ENCODE measurements at regions not wholly inside any gene's neighbourhood (a gene's known extent, or its start where the extent isn't known, plus 50 kb on each side); places are given as distances from the start of the nearest gene placed in this dataset.
"Not testable (repeated sequence)": the region's sequence is repeated elsewhere in the genome, so short reads cannot be mapped to it uniquely, and the experiment has no call there.

DNA sequence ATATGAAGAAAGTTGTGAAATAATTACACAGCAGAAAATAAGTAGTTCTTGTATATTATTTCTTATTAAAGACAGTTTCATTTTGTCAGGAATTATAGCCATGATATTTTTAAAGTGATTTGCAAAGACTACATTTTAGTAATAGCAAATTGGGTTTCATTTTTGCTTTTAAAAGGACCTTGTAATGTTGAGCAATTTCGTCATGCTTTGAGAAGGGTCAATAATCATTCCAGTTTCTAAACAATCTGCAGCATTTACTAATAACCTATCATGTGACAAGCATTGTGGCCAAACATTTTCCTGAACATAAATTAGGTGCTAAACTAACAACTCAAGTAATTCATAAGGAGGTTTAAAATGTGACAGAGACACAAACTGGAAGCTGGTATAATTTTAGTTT is 214.4 kb upstream of the CBLB start:
- DNase-seq = no peak

DNA sequence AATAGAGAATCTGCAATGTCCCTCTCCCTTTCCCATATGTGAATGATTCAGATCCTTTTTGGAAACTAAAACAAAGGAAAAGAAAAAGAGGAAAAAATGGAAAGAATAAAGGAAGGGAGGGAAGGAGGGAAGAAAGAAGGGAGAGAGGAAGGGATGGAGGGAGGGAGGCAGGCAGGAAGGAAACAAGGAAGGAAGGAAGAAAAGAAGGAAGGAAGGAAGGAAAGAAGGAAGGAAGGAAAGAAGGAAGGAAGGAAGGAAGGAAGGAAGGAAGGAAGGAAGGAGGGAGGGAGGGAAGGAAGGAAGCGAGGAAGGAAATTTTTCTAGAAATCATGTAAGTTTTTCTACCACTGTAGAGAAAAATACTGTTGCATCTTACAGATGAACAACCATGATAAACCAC is 215.0 kb upstream of the CBLB start:
- no peak for DNase-seq

DNA sequence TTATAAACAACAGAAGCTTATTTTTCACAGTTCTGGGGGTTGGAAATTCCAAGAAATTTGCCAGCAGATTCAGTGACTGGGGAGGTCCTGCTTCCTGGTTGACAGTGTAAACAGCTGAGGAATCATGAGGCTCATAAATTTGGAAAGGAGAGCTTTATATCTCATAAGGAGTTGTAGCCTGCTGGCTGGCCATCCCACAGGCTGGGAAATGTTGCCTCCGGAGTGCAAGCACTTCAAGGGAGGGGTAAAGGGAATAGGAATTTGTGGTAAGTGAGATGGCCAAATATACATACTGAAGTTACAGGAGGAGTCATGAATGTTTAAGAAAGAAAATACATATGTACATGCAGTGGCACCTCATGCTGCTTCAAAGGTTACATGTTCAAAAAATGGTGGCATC is 217.2 kb upstream of the CBLB start:
- DNase-seq = no peak

DNA sequence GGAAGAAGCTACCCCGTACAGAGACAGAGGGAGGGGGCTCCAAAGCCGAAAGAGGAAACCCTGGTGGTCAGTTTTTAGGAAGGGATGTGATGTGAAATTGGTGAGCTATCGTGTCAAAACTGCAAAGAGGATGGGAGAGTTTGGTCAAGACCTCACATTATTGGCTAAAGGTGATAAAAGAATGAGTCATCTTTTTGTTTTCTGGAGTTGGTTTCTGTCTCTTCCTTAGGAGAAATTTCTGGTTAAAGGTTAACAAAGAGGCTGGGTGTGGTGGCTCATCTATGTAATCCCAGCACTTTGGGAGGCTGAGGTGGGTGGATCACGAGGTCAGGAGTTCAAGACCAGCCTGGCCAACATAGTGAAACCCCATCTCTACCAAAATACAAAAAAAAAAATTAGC is 217.8 kb upstream of the CBLB start:
- DNase-seq = no peak

DNA sequence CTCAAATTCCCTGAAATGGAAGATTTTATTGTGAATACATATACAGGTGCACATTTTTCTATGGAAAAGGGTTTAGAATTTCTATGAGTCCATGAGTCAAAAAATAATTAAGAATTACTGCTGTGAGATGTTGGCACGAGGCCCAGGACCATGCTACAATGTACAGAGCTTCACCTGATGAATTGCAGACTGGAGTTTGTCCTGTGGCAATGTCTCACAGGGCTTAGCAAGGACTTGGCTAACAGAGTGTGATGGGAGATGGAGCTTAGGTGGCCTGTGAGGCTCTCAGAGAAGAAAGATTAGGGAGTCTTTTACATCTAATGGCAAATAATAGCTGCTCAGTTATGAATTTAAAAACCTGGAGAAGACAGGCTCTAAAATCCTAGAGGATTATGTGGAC is 219.5 kb upstream of the CBLB start:
- DNase-seq = no peak

DNA sequence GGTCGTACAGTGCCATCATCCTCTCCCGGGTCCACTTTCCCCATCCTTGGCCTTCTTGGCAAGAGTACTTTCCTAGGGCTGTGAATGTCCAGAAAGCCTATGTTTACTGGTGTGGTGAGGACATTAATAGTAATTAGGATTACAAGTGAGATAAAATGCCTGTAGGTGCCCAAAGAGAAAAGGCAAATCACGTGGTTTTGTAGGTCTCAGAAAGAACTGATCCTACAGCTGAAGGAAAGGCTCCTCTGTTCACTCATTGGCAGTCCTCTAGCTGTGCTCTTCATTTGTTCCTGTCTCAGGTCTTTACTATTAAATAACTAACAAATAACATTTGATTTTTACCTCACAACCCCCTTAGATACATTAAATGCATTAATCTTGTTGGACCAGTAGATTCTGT is 220.1 kb upstream of the CBLB start:
- no peak for DNase-seq

DNA sequence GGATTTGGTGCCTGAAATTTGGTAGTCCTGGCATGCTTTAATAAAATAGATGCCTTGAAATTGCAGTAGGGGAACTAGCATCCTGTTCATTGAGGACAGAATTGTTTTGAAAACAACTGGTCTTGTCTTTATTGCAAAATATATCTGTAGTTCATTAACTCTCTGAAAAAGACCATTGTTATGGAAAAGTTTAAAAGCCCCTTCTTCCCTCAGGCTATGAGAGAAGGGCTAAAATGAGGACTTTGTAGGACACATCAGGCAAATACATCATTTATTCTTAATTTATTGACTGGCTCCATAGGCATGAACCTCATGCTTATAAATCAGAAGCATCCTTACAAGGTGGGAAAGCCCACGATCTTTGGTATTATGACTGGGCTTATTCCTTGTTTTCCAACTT is 221.0 kb upstream of the CBLB start:
- no peak for DNase-seq

DNA sequence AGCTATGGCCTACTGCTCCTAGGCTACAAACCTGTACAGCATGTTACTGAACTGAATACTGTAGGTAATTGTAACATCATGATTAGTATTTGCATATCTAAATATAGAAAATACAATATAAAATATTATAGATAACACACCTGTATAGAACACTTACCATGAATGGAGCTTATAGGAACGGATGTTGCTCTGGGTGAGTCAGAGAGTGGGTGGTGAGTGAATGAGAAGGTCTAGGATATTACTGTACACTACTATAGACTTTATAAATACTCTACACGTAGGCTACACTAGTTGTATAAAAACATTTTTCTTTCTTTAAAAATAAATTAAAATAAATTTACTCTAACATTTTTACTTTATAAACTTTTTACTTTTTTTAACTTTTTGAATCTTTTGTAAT is 224.0 kb upstream of the CBLB start:
- DNase-seq = no peak

DNA sequence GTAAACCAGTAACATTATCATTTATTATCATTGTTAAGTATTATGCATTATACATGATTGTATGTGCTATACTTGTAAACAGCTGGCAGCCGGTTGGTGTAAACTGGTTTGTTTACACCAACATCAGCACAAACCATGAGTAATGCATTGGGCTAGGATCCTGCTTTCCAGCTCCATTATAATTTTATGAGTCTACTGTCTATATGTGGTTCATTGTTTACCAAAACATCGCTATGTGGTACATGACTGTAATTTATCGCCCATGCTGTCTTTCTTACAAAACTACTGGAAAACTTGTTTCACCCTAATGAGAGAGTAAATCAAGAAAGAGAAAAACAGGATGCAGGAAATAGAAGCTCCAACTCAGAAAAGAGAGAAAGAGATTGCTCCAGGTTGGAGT is 224.8 kb upstream of the CBLB start:
- DNase-seq = no peak

DNA sequence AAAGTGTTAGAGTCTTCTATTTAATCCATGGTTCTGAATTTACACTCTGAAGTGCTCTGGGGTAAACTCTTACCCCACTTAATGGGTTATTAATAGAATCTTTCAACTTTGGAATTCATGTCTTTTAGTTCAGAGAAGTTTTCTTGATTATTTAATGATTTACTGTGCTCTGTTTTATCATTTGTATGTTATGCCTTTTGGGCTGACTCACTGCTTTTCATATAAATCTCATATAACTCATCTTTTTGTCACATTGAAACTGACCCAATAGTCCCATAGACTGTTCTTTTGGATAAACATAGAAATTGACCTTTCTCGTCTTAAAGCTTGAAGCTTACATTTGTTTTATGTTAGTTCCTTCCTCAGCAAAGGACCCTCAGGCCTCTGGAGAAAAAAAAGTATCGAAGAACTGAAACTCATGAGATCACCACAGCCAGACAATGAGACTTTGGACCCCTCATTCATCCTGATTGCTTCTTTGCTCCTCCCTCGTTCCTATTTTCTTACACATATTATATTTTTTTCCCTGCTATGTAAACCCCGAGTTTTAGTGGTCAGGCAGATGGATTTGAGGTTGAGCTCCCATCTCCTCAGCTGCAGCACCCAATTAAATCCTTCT is 229.1 kb upstream of the CBLB start:
- no peak for DNase-seq

DNA sequence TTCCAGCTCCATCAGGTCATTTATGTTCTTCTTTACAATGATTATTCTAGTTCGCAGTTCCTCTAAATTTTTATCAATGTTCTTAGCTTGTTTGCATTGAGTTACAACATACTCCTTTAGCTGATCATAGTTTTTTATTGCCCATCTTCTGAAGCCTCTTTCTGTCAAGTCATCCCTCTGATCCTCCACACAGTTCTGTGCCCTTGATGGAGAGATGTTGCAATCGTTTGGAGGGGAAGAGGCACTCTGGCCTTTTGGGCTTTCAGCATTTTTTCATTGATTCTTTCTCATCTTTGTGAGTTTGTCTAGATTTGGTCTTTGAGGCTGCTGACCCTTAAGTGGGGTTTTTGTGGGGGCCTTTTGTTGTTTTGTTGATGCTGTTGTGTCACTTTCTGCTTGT is 234.6 kb upstream of the CBLB start:
- DNase-seq = peak; percentile 19

DNA sequence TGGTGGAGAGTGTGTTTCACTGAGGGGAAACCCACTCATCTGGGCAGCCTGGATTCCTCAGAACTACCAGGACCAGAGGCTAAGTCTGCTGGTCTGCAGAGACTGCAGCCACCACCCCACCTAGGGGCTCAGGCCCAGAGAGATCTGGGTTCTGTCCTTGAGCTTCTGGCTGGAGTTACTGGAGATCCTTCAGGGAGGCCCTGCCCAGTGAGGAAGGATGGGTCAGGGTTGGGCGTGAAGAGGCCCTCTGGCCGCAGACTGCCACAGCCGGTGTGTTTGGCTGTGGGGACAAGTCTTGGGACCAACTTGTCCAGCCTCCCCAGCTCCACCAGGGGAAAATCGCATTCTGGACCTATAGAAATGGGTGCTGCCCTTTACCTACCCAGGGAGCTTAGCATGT is 235.3 kb upstream of the CBLB start:
- DNase-seq = no peak

DNA sequence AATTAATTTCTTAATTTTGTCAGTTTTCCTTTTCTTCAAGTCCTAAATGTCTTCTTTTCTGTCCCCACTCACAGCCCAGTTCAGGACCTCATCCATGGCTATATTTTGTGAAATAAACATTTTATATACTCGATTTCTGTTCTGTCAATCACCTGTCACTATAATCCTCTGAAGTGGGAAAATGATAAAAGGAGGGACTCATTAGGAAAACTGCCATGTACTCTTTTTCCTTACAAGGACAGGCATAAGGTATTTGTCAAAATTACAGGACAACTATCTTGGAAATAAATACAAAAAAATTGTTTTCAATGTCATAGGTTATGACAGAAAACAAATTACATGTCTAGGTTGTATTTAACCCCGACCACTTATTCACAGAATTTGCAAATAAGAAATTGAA is 240.1 kb upstream of the CBLB start:
- DNase-seq = no peak

DNA sequence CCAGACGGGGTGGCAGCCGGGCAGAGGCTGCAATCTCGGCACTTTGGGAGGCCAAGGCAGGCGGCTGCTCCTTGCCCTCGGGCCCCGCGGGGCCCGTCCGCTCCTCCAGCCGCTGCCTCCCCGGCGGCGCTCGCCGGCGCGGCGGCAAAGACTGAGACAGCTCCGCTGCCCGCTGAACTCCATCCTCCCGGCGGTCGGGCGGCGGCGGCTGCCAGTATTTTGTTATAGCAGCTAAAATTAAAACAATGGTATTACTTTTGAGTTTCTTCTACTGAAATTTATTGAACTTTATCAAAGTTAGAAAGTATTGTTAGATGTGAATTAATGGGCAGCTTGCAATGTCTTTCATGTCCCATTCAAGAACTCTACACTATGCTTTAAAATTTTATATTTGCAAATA is 243.7 kb upstream of the CBLB start:
- DNase-seq = not testable (repeated sequence)

DNA sequence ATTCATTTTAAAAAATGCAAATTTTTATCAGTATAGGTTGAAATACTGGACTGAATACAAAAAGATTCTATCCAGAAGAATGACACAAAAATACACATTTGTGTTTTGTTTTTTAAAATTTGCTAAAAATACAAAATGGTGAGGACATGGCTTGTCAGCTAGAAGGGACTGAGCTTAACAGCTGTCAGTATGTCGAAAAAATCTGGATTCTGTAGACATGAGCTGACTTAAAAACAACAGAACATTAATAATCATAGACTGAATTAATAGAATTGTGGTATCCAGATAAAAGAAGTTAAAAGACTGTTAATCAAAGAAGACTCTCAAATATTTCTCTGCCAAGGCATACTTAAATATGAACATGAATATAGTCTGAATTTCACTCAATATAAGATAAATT is 244.9 kb upstream of the CBLB start:
- no peak for DNase-seq

DNA sequence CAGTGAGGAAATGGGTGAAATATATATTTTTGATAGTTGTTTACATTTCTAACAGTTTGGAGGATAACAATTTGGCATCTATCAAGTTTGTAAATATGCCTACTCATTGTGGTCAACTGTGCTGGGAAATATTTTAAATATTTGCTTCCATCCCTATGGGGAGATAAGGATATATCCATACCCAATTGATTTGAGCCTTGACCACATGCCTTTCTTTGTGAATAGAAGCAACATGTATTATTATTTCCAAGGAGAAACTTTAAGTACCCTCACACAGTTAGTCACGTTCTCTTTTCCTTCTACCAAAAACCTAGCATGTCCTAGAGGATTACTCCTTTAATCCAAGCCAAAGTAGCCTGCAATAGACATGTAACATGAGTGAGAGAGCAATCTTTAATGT is 245.4 kb upstream of the CBLB start:
- DNase-seq = peak; percentile 30

DNA sequence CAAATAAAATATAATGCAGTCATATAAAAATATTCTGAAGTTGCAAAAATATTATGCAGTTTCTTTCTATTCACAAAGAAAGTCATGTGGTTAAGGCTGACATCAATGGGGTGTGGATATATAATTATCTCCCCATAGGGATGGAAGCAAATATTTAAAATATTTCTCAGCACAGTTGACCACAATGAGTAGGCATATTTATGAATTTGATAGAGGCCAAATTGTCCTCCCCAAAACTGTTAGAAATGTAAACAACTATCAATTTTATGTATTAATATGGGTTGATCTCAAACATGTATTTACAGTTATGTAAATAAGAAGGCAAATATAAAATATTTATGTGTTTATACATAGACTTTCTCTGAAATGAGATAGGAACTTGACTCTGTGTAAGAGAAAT is 246.0 kb upstream of the CBLB start:
- DNase-seq = peak; percentile 77

DNA sequence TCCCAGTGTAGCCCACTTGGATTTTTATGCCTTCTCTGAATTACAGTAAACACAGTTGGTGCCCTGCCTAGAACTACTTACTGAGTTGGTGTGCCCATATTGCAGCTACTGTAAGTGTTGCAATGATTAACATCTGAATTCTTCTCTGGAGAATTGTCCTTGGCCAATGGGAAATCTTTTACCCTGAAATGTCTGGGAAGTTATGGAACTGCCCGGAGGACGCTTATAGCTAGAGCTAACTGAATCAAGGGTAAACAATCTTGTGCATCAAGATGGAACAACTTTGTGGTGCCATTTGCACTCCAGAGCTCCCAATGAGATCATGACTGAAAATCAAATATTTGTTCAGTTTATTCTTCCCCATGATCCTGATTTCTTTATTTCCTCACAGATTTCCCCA is 246.7 kb upstream of the CBLB start:
- DNase-seq = peak; percentile 7

DNA sequence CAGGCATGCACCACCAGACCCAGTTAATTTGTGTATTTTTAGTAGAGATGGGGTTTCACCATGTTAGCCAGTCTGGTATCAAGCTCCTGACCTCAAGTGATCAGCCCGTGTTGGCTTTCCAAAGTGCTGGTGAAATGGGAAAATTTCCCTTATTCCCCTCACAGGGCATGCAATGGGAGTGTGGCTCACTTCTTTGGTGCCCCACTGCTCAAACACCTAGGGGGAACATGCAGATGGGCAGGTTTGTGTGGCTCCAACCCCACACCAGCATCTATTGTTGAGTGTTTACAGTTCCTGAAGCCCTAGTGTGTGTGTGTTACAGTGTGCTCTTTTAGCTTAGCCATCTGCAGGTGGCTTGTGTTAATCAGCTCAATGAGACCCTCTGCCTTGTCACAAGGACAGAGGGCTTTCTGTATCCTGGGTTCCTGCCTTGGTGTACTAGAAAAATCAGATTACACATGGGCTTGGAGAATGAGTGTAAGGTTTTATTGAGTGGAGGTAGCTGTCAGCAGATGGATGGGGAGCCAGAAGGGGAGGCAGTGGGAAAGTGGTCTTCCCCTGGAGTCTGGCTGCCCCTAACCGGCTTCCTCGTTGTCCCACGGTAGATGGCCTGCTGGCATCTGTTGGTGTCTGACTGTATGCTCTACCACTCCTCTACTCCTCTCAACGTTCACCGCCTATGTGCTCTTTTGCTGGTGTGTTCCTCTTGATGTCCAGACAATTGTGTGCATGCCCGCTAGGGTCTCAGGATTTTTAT is 248.1 kb upstream of the CBLB start:
- DNase-seq = no peak

DNA sequence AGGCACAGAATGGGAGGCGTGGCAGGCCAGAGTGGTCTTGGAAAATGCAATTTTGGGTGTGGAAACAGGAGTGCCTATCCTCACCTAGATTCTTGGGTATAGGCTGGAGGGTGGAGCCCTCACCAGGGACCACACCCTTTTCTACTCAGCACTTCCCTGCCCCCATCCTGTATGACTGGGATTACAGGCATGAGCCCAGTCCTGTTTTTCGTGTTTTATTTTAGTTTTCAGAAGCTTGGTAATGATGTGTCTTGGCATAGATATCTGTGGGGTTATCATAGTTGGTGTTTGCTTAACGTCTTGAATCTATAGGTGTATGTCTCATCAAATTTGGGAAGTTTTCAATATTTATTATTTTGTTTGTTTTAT is 248.7 kb upstream of the CBLB start:
- peak; percentile 23 for DNase-seq

DNA sequence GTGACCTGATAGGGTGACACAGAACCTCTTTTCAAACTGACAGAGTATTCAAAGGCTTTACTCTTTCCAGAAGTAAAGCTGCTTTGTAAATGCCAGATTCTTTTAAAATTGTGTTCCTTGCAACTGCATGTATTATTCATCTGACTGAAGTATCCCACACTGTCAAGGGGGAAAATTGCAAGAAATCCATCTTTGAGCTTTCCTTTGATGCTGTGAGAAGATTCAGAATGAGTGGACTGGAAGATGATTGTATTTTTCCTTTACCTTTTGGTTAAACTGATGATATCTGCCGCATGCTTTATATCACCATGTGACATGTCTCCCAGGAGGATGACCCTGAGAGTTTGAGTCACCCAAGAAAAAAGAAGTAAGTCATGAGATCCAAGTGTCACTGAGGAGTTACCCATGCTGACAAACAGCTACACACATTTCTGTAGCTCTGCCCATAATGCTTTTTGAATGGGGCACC is 250.8 kb upstream of the CBLB start:
- no peak for DNase-seq

DNA sequence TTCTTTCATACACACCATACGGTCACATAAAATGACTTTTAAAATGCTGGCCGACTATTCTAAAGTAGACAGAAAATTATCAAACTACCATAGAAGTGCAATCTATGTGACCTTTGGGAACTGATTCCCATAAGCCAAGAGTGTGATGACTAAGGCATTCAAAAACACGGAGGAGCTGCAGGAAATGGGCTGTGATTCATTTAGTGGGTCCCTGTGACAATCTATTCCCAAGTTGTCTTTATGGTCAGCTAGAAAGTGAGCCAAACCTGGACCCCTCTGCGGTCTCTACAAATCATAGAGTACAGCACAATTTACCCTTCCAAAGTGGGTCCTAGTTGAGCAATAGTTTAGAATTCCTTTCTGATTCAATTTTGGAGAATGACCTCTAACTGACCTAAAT is 251.5 kb upstream of the CBLB start:
- no peak for DNase-seq

DNA sequence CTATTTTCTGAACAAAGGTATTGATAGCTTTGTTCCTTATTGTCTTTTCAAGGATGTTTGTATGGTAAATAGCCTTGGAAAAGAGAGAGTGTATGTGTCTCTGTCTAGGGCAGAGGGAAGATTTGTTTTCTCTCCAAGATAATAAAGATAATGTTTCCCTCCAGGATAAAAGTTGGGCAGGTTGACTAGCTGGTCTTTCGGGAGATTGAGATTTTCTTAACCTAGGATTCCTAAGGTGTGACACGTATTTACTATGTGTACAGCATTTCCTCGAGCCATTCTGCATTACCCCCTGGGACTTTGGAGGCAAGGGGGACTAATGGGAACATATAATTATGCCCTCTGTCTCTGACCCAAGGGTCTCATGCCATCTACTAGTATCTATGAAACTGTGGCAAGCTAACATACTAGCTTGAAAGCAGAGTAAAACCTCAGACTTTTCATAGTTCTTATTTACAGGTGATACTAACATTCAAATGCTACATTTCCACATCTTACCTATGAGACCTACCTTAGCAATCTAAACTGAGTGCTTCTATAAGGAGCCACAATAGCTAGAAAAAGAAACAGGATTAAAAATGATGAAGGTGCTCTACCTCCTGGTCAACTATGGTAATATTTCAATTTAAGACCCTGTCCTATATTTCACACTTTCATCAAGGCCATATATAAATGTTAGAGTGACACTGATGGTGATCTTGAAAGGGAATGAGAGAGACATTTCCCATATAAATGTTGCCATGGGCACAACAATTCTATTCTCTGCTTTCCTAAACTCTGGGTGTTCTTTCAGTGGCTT is 252.9 kb upstream of the CBLB start:
- DNase-seq = peak; percentile 11

DNA sequence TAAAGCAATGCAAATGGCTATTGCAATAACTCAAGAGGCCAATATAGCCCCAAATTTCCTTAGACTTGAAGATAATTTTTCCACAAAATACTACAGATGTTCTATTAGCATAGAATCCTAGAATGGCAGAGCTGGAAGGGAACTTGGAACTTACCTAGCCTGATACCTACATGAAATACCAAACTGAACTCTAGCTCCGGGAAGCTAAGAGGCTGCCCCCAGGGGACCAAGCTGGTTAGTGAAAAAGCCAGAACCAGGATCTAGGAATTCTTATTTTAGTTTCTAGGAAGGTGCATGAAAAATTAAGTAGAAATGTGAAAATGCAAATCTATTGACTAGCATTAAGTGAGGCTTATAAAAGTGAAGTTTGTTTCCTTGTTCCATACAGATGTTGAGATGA is 256.0 kb upstream of the CBLB start:
- no peak for DNase-seq

Data from hematopoietic multipotent progenitor cell treated with erythropoietin and hydrocortisone succinate and interleukin-3 and kit ligand, for 4 days (in vitro differentiated cells).